ENCODE measurements at regions not wholly inside any gene's neighbourhood (a gene's known extent, or its start where the extent isn't known, plus 50 kb on each side); places are given as distances from the start of the nearest gene placed in this dataset.

DNA sequence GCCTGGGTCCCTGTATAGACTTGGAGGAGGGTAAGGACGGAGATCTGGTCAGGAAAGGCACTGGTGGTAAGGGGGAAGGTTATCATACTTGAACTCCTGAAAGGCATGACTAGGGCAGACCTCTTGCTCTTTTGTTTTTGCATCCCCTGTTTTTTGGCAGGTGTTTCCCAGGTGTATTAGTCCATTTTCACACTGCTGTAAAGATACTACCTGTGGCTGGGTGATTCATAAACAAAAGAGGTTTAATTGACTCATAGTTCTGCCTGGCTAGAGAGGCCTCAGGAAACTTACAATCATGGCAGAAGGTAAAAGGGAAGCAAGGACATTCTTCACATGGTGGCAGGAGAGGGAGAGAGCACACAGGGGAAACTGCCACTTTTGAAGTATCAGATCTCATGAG lies 57.2 kb upstream of the APOBEC4 start:
- no peaks in the 10 kb centered on the region for H3K36me3 ChIP-seq (ENCODE audit: control insufficient read depth in 4 of 4, insufficient read depth in 3 of 4, low read depth in 1 of 4, low read length in 3 of 4)
- no peaks in the 10 kb centered on the region for H3K27me3 ChIP-seq (ENCODE audit: control insufficient read depth in 4 of 4, insufficient read depth in 4 of 4, low read length in 3 of 4)
- TF ChIP-seq FOXA1 (IDR thresholded peaks at IDR 0.05) = no peak
- TF ChIP-seq YY1 (IDR thresholded peaks at IDR 0.05) = no peak
- H3K9me3 ChIP-seq (ENCODE audit: control insufficient read depth in 4 of 4, low read length in 3 of 4) = no peaks in the 10 kb centered on the region
- no peak overlapping the region for H3K27ac ChIP-seq (ENCODE audit: low read depth in 1 of 2, low read length in 2 of 2)
- no peak overlapping the region for H3K4me3 ChIP-seq (ENCODE audit: low read depth in 1 of 3, low read length in 3 of 3)
- no peak overlapping the region for H3K9ac ChIP-seq (ENCODE audit: low read depth in 1 of 2, low read length in 2 of 2)
- WGBS = 96% methylated on average over 1 of the region's 1 CpG
- no peaks in the 10 kb centered on the region for H3K4me1 ChIP-seq (ENCODE audit: control insufficient read depth in 4 of 4, insufficient read depth in 4 of 4, low read length in 3 of 4)
- DNase-seq (ENCODE audit: low spot score) = no peak

DNA sequence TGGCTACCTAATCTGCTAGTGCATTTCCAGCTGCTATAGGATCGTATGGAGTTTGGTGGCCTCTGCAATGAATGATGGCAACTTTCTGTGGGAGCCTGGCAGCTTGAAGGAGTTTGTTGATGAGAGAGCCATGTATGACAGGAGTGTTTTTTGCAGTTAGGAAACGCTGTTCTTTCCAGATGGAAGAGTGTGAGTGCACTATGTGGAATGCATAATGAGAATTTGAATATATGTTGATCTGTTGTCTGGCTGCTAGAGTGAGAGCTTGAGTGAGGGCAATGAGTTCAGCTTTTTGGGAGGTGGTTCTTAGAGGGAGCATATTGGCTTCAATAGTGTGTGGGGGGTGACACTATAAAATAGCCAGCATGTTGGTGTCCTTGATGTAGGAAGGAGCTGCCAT lies 51.0 kb upstream of the APOBEC4 start:
- H3K4me3 ChIP-seq (ENCODE audit: low read depth in 1 of 3, low read length in 3 of 3) = no peak overlapping the region
- H3K27me3 ChIP-seq (ENCODE audit: control insufficient read depth in 4 of 4, insufficient read depth in 4 of 4, low read length in 3 of 4) = no peaks in the 10 kb centered on the region
- no peaks in the 10 kb centered on the region for H3K36me3 ChIP-seq (ENCODE audit: control insufficient read depth in 4 of 4, insufficient read depth in 3 of 4, low read depth in 1 of 4, low read length in 3 of 4)
- no peak overlapping the region for H3K27ac ChIP-seq (ENCODE audit: low read depth in 1 of 2, low read length in 2 of 2)
- H3K9ac ChIP-seq (ENCODE audit: low read depth in 1 of 2, low read length in 2 of 2) = no peak overlapping the region
- no peaks in the 10 kb centered on the region for H3K9me3 ChIP-seq (ENCODE audit: control insufficient read depth in 4 of 4, low read length in 3 of 4)
- WGBS = 94% methylated on average over 2 of the region's 2 CpGs
- TF ChIP-seq, protein P1, sequence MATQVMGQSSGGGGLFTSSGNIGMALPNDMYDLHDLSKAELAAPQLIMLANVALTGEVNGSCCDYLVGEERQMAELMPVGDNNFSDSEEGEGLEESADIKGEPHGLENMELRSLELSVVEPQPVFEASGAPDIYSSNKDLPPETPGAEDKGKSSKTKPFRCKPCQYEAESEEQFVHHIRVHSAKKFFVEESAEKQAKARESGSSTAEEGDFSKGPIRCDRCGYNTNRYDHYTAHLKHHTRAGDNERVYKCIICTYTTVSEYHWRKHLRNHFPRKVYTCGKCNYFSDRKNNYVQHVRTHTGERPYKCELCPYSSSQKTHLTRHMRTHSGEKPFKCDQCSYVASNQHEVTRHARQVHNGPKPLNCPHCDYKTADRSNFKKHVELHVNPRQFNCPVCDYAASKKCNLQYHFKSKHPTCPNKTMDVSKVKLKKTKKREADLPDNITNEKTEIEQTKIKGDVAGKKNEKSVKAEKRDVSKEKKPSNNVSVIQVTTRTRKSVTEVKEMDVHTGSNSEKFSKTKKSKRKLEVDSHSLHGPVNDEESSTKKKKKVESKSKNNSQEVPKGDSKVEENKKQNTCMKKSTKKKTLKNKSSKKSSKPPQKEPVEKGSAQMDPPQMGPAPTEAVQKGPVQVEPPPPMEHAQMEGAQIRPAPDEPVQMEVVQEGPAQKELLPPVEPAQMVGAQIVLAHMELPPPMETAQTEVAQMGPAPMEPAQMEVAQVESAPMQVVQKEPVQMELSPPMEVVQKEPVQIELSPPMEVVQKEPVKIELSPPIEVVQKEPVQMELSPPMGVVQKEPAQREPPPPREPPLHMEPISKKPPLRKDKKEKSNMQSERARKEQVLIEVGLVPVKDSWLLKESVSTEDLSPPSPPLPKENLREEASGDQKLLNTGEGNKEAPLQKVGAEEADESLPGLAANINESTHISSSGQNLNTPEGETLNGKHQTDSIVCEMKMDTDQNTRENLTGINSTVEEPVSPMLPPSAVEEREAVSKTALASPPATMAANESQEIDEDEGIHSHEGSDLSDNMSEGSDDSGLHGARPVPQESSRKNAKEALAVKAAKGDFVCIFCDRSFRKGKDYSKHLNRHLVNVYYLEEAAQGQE (IDR thresholded peaks at IDR 0.05) = no peak
- TF ChIP-seq, protein P2, sequence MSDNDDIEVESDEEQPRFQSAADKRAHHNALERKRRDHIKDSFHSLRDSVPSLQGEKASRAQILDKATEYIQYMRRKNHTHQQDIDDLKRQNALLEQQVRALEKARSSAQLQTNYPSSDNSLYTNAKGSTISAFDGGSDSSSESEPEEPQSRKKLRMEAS (IDR thresholded peaks at IDR 0.05) = no peak
- no peak for TF ChIP-seq NR2F2 (IDR thresholded peaks at IDR 0.05)
- no peak for TF ChIP-seq EGR1 (IDR thresholded peaks at IDR 0.05; ENCODE audit: low read depth in 2 of 2)
- no peak for TF ChIP-seq GABPA (IDR thresholded peaks at IDR 0.05 in 1 of 2, conservative IDR thresholded peaks at IDR 0.05 in 1 of 2)
- TF ChIP-seq YY1 (IDR thresholded peaks at IDR 0.05) = no peak
- TF ChIP-seq TAF1 (conservative IDR thresholded peaks at IDR 0.05) = no peak
- no peak for TF ChIP-seq RXRA (IDR thresholded peaks at IDR 0.05)
- peaks cover 0 to 11% (median 8%) of the 10 kb centered on the region in 4 donors for H3K4me1 ChIP-seq (ENCODE audit: control insufficient read depth in 4 of 4, insufficient read depth in 4 of 4, low read length in 3 of 4)
- no peak for DNase-seq (ENCODE audit: low spot score)

Data from liver (tissue), 7 donors.